Motor neuron (in vitro differentiated cells): ENCODE measurements at regions not wholly inside any gene's neighbourhood (a gene's known extent, or its start where the extent isn't known, plus 50 kb on each side); places are given as distances from the start of the nearest gene placed in this dataset.
A peak's percentile ranks its signal among the peaks of the same experiment; 100 is the strongest.
"Not testable (repeated sequence)": the region's sequence is repeated elsewhere in the genome, so short reads cannot be mapped to it uniquely, and the experiment has no call there.

Experiments used
- ATAC-seq, 8 experiments: fragments of 200-7000 bp; cut with Tn5 transposase; replicated peaks in 6 of 8; 2 replicates each; pipeline ENCODE4 v1.8.0; 2021; ENCODE audit warnings: mild to moderate bottlenecking in 8 of 8, moderate library complexity in 8 of 8
- H3K27ac ChIP-seq, 2 donors: fragments of 250-450 bp; sonication (Bioruptor Pico); 2 replicates each; pipeline ENCODE4 v1.9.0; 2021; ENCODE audit warnings: antibody characterized with exemption in 2 of 2, mild to moderate bottlenecking in 2 of 2, moderate library complexity in 1 of 2
- H3K4me1 ChIP-seq, 2 donors: fragments of 250-450 bp; sonication (Bioruptor Pico); replicated peaks in 1 of 2; 2 replicates each; pipeline ENCODE4 v1.6.1; 2021; ENCODE audit warnings: antibody characterized with exemption in 2 of 2, mild to moderate bottlenecking in 2 of 2, moderate library complexity in 1 of 2
- H3K4me3 ChIP-seq, 5 donors: fragments of 250-450 bp; sonication (Bioruptor Pico); 2 replicates each; pipeline ENCODE4 v1.9.0; 2021; ENCODE audit warnings: antibody characterized with exemption in 5 of 5, mild to moderate bottlenecking in 5 of 5, moderate library complexity in 4 of 5
- WGBS, 10 experiments: fragments of 450-650 bp; shearing (Covaris generic); methylation state at CpG; one replicate each; pipeline ENCODE4 v1.0.0; 2022; 5-methylcytosine and 5-hydroxymethylcytosine counted together
- in situ Hi-C, 9 experiments: fragments of 400-800 bp; cut with MboI; loops; one replicate each; pipeline ENCODE4 v1.15.0; 2021; ENCODE audit warnings: low sequenced_read_pairs in 9 of 9, low pct_unique_long_range_greater_than_20kb in 2 of 9; ENCODE audit not compliant: unreplicated experiment in 9 of 9

- WGBS, 10 experiments = 0 to 100% (median 79%) methylated on average over 1 to 3 of the region's 3 CpGs; no CpG with 5 or more reads in 1 of the 10 experiments
Observed at GRCh38 chr2:208879666-208880065, 473.1 kb downstream of the PTH2R start.

GRCh38 chr2:208880171-208880570, 473.6 kb downstream of the PTH2R start:
- in situ Hi-C loops = no loop called here
- H3K4me1 ChIP-seq = no peaks in the 10 kb centered on the region
- no peak overlapping the region for H3K27ac ChIP-seq
- no peak overlapping the region for H3K4me3 ChIP-seq
- no peak for ATAC-seq
- WGBS, 10 experiments = 0 to 88% (median 57%) methylated on average over 1 to 4 of the region's 4 CpGs

More at GRCh38 chr2:208879666-208880065, 473.1 kb downstream of the PTH2R start:
- no peak for ATAC-seq
- in situ Hi-C loops = no loop called here
- Histone ChIP-seq H3K27ac (no peak overlapping the region), H3K4me3 (no peak overlapping the region), H3K4me1 (no peaks in the 10 kb centered on the region)

DNA sequence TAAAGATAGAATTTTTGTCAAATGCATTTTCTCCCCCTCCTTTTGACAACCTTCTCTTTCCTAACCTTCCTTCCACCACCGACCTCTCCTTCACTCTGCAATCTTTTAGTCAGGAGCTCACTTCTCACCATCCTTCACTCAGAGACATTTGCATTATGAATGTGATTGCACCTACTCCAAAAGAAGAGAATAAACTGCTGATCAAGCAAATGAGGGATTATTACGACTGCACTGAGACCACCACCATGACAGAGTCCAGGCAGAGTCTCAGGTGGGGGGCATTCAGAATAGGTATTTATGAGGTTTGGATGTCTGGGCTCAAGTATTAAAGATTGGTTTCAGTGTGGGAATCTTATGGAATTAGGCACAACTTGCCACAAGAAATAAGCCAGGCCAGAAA, 483.9 kb downstream of the PTH2R start:
- in situ Hi-C loops = no loop called here
- H3K4me1 ChIP-seq = peaks cover 0 to 13% of the 10 kb centered on the region in 2 donors
- no peak for ATAC-seq
- no peak overlapping the region for H3K4me3 ChIP-seq
- H3K27ac ChIP-seq = no peak overlapping the region
- 0 to 93% (median 72%) methylated on average over 1 to 2 of the region's 2 CpGs; no CpG with 5 or more reads in 2 of the 10 experiments for WGBS, 10 experiments

- peak in 2 of 8 experiments; percentile 36 to 56 for ATAC-seq
- Histone ChIP-seq H3K4me3 (no peak overlapping the region), H3K4me1 (peaks cover 0 to 13% of the 10 kb centered on the region in 2 donors), H3K27ac (no peak overlapping the region)
- in situ Hi-C loops = no loop called here
Observed at GRCh38 chr2:208892203-208892602, 485.6 kb downstream of the PTH2R start.

DNA sequence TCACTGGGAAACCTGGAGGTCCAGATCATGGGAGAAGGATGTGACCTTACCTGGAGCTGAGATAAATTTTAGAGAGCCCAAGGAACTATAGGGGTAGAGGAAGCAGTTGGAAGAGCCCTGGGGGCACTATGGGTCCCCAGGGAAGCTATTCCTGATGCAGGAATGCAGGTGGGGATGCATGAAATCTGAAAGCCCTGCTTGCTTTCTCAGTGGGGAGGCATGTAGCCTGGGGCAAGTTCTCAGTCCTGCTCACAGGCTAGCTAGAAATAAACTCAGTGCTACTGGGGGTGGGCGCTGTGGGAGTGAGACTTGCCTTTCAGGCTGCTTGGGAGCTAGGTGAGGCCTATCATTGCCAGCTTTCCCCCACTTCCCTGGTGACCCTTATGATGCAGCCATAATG, 499.7 kb downstream of the PTH2R start:
- WGBS, 10 experiments = 13% methylated on average over 1 of the region's 1 CpG; no CpG with 5 or more reads in 9 of the 10 experiments
- no peak overlapping the region for H3K27ac ChIP-seq
- ATAC-seq = no peak
- in situ Hi-C loops = no loop called here
- H3K4me3 ChIP-seq = no peak overlapping the region
- no peaks in the 10 kb centered on the region for H3K4me1 ChIP-seq

DNA sequence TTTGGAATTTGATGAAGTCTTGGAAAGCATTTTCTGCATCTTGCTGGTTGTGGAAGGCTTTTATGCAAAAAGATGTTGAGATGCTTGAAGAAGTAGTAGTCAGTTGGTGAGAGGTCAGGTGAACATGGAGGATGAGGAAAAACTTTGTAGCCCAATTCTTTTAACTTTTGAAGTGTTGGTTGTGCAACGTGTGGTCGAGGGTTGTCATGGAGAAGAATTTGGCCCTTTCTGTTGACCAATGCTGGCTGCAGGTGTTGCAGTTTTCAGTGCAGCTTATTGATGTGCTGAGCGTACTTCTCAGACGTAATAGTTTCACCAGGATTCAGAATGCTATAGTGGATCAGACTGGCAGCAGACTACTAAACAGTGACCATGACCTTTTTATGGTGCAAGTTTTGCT, 508.4 kb upstream of the MAP2 start:
- 19 to 94% (median 78%) methylated on average over 2 to 4 of the region's 4 CpGs; no CpG with 5 or more reads in 4 of the 10 experiments for WGBS, 10 experiments
- in situ Hi-C loops = no loop called here
- no peak overlapping the region for H3K27ac ChIP-seq
- no peaks in the 10 kb centered on the region for H3K4me1 ChIP-seq
- no peak for ATAC-seq
- H3K4me3 ChIP-seq = no peak overlapping the region

DNA sequence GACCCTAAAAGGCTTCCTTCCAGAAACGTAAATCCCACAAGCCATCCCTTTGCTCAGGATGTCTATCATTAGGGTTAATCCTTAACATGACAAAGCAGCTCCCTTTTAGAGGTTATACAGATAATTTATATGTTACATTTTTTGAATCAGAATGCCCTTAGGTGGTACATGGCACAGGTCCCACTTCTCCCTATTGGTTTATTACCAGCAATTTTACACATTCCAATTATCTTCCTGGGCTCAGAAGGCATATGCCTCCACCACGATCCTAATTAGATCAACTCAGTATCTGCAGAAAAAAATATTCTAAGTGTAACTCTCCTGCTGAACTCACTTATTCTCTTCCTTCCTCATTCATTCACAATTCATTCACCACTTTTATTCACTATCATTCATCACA, 507.0 kb upstream of the MAP2 start:
- 5 to 81% (median 58%) methylated on average over 1 to 2 of the region's 2 CpGs; no CpG with 5 or more reads in 2 of the 10 experiments for WGBS, 10 experiments
- H3K4me3 ChIP-seq = no peak overlapping the region
- ATAC-seq = no peak
- in situ Hi-C loops = no loop called here
- no peaks in the 10 kb centered on the region for H3K4me1 ChIP-seq
- no peak overlapping the region for H3K27ac ChIP-seq

DNA sequence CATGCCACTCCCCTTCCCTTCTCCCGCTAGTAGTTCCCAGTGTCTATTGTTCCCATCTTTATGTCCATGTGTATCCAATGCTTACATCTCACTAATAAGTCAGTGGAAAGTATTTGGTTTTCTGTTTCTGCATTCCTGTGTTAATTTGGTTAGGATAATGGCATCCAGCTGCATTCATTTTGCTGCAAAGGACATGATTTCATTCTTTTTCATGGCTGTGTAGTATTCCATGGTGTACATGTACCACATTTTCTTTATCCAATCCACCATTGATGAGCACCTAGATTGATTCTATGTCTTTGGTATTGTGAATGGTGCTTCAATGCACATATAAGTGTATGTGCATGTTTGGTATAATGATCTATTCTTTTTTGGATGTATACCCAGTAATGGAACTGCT, 502.5 kb upstream of the MAP2 start:
- H3K4me3 ChIP-seq, in situ Hi-C loops, H3K27ac ChIP-seq, ATAC-seq, H3K4me1 ChIP-seq: not testable (repeated sequence)
- WGBS, 10 experiments = 44 to 100% (median 100%) methylated on average over 1 of the region's 1 CpG; no CpG with 5 or more reads in 3 of the 10 experiments

- Histone ChIP-seq H3K4me1 (peaks cover 12% of the 10 kb centered on the region in 2 donors), H3K4me3 (no peak overlapping the region), H3K27ac (no peak overlapping the region)
- in situ Hi-C loops = no loop called here
- no peak for ATAC-seq
Observed at GRCh38 chr2:208927867-208928266, 496.0 kb upstream of the MAP2 start.

DNA sequence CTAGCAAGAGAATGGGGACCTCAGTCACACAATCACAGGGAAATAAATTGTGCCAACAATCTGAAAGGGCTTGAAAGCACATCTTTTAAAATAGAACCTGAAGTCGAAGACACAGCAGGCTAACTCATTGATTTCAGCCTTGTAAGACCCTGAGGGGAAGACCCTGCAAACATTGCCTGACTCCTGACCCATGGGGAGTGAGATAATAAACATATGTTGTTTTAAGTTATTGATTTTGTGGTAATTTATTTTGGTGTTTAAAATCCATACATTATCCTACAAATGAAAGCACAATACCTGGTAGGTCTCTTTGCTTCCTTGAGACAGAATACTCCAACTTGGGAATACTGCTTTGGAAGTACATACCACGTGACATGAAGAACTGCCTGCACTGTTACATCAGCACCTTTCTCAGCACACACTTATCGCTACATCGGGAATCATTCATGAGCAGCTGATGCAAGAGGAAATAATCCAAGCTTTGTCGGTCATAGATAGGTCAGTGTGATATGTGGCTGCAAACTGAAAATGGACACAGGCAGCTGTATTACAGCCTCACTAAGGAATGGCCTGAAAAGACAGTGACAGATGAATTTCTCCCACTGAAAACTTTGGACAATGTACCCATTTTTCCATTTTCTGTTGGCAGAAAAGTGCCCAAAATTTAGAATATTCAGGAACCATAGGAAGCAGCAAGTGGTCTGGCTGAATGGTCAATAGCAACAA, 494.5 kb upstream of the MAP2 start:
- Histone ChIP-seq H3K27ac (peak overlapping the region; percentile 61 to 69), H3K4me1 (peaks cover 12% of the 10 kb centered on the region in 2 donors), H3K4me3 (no peak overlapping the region)
- 0 to 71% (median 58%) methylated on average over 1 to 4 of the region's 5 CpGs; no CpG with 5 or more reads in 1 of the 10 experiments for WGBS, 10 experiments
- in situ Hi-C loops = no loop called here
- peak in 5 of 8 experiments; percentile 98 to 99 (median 99) for ATAC-seq

GRCh38 chr2:208929894-208930427, 493.9 kb upstream of the MAP2 start:
- peak in 2 of 8 experiments; percentile 2 to 8 for ATAC-seq
- in situ Hi-C loops = no loop called here
- WGBS, 10 experiments = 0 to 100% (median 53%) methylated on average over 1 to 3 of the region's 3 CpGs; no CpG with 5 or more reads in 2 of the 10 experiments

GRCh38 chr2:208935531-208935930, 488.3 kb upstream of the MAP2 start:
- no peak overlapping the region for H3K27ac ChIP-seq
- in situ Hi-C loops = no loop called here
- H3K4me1 ChIP-seq = no peaks in the 10 kb centered on the region
- H3K4me3 ChIP-seq = no peak overlapping the region
- ATAC-seq = no peak
- 0 to 100% (median 66%) methylated on average over 1 to 2 of the region's 2 CpGs; no CpG with 5 or more reads in 1 of the 10 experiments for WGBS, 10 experiments

More at GRCh38 chr2:208929894-208930427, 493.9 kb upstream of the MAP2 start:
- H3K27ac ChIP-seq = peak overlapping the region; percentile 61 to 69
- no peak overlapping the region for H3K4me3 ChIP-seq
- H3K4me1 ChIP-seq = peaks cover 12% of the 10 kb centered on the region in 2 donors

GRCh38 chr2:208937521-208937920, 486.3 kb upstream of the MAP2 start:
- WGBS, 10 experiments = 0 to 60% (median 36%) methylated on average over 1 of the region's 1 CpG; no CpG with 5 or more reads in 5 of the 10 experiments
- Histone ChIP-seq H3K4me3 (no peak overlapping the region), H3K27ac (no peak overlapping the region), H3K4me1 (no peaks in the 10 kb centered on the region)
- in situ Hi-C loops = no loop called here
- ATAC-seq = no peak

GRCh38 chr2:208939852-208940251, 484.0 kb upstream of the MAP2 start:
- H3K4me3 ChIP-seq = no peak overlapping the region
- no peaks in the 10 kb centered on the region for H3K4me1 ChIP-seq
- ATAC-seq = peak in 5 of 8 experiments; percentile 36 to 53 (median 42)
- no peak overlapping the region for H3K27ac ChIP-seq
- WGBS, 10 experiments = 0 to 100% (median 82%) methylated on average over 1 of the region's 1 CpG; no CpG with 5 or more reads in 3 of the 10 experiments
- in situ Hi-C loops = no loop called here
